Kidney tubule cell (primary cell): ENCODE measurements at regions not wholly inside any gene's neighbourhood (a gene's known extent, or its start where the extent isn't known, plus 50 kb on each side); places are given as distances from the start of the nearest gene placed in this dataset.
"Not testable (repeated sequence)": the region's sequence is repeated elsewhere in the genome, so short reads cannot be mapped to it uniquely, and the experiment has no call there.

Source experiments
- DNase-seq: peaks from one replicate; pipeline ENCODE4 v3.0.0-alpha.2; 2018; ENCODE audit warnings: low spot score

DNA sequence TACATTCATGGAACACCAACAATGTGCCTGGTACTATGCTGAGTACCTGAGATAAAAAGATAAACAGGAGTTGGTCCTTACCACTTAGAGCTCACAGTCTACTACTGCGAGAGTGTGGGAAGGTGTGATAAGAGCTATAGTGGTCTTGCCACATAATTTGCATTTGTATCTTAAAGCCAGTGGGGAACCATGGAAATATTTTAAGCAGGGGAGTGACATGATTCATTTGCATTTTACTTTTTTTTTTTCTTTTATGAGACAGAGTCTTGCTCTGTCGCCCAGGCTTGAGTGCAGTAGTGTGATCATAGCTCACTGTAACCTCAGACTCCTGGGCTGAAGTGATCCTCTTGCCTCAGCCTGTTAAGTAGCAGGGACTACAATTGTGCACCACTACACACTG, 53.6 kb downstream of the SRGAP2 start:
- DNase-seq: not testable (repeated sequence)

GRCh38 chr1:206261473-206261872, 58.1 kb downstream of the SRGAP2 start:
- DNase-seq: not testable (repeated sequence)

- DNase-seq: not testable (repeated sequence)
These were observed 59.1 kb downstream of the SRGAP2 start for GRCh38 chr1:206262424-206262823.

DNA sequence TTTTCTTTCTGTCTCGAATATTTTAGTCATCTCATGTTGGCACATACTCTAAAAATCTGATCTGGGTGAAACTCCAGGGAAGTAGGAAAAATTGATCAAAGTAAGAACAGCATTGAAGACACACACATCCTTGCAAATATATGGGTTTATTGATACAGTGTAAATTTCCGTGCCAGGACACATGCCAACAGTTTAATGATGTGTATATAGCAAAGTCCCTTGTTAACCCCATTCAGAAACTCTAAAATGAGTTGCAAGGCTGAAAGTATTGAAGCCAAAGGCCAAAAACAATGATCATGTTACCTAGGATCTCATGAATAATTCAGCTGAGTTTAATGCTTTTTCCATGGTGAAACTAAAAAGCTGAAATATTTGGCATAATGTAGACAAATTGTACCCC, 61.6 kb downstream of the SRGAP2 start:
- not testable (repeated sequence) for DNase-seq

DNA sequence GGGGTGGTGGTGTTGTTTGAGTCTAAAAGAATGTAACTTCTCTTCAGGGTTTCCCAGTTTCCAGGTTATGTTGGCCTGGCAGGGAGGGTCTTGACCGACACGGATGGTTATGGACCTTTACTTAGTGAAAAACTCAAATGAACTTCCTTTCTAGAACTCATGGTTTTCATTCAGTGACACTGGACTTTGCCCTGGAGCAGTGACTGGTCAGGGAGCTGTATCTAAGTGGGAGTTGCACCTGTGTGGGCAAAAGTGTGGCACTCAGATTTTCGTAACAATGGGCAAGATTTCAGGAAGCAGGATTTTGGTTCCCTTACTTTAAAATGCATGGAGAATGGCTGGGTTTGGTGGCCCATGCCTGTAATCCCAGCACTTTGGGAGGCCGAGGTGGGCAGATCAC, 67.8 kb downstream of the SRGAP2 start:
- DNase-seq: not testable (repeated sequence)

DNA sequence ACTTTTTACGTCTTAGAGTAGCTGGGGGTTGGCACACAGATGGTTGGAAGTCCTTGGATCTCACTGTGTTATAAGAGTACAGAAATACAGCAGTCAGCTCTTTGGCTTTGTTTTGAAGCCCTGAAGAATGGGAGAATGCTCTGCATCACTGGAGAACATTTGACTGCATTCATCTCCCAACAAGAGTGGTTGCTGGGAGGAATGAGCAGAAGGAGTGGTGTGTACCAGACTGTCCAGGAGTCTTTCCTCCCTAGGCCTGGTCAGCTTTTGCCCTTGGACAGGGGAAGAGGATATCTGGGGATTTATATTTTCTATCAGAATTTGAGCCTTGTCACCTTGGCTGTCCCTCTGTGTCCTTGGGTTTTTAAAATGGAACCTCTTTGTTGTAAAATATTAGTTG, 69.8 kb downstream of the SRGAP2 start:
- not testable (repeated sequence) for DNase-seq

DNA sequence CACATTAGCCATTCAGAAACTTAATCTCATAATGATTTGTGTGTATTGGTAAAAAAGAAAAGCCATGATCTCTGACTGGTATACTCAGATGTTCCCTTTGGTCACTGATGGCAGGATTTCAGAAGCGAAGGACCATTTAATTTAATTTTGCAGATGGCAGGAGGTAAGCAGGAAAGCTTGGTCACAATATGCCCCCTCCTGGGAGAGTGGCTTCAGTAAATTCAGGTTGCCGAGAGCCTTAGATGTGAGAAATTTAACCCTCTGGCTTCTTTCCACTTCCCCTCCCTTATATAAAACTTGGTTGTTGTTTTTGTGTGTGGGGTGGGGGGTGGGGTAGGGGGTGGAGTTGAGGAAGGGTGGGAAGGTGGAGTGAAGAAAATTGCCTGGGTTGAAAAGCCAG, 72.8 kb downstream of the SRGAP2 start:
- DNase-seq: not testable (repeated sequence)

DNA sequence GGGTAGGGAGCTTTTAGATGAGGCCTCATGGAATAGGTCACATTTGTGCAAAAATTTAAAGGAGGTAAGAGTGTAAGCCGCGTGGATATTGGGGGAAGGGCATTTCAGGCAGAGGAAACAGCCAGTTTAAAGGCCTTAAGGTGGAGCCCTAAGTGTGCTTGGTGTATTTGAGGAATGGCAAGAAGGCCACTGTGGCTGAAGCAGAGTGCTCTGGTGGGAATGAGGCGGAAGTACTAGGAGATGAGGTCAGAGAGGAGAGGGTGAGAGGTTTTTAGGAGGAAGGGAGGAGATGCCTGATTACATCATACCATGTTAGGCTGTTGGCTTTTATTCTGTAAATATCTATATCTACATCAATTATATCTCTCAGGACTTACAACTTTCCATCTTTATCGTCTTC, 75.3 kb downstream of the SRGAP2 start:
- DNase-seq: peak; percentile 0

DNA sequence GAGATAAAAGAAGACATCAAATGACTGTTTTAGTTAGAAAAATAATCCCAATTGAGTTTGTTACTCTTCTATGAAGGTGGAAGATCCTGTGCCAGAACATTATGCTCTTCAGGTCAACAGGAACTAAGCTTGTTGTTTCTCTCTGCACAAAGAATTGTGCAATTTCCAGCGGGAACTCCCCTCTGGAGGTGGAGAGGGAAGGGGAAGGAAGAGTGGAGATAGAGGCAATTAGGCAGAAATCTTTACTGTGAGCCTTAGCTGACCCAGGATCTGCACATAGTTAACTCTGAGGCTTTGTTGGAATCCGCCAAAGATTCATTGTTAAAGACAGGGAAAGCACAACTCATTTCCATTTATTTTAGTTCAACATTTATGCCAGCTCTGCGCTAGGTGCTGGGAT, 77.3 kb downstream of the SRGAP2 start:
- DNase-seq: not testable (repeated sequence)

GRCh38 chr1:206281912-206282654, 78.7 kb downstream of the SRGAP2 start:
- not testable (repeated sequence) for DNase-seq

DNA sequence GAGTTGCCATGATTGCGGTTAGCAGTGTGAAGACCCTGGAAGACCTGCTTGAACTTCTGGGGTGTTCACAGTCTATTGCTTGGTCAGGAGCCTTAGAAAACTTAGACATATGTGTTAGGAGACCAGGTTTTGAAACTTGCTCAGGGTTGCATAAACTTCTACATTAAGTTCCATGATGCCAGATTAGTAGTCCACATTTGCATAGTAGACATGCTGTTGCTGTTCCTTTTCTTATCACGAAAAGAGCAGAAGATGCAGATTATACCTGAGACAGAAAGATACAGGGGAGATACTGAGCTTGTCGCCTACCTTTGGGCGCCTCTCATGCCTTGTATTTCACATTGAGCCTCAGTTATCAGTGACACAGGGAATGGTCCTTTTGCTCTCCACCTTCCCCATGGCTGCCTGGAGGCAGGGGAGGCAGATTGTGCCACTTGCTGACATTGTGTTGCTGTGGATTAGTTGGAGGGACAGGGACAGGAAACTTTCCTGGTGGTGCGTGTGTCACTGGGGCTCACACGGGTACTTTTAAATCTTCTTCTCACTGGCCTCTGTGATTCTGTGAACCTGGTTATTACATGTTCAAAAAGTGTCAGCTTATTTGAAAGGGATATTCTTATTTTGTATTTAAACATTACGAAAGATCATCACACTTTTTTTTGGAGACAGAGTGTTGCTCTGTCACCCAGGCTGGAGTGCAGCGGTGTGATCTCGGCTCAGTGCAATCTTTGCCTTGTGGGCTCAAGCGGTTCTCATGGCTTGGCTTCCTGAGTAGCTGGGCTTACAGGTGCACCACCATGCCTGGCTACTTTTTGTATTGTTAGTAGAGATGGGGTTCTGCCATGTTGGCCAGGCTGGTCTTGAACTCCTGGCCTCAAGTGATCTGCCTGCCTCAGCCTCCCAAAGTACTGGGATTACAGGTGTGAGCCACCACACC, 82.0 kb downstream of the SRGAP2 start:
- not testable (repeated sequence) for DNase-seq

- DNase-seq: not testable (repeated sequence)
These were observed 84.4 kb downstream of the SRGAP2 start for GRCh38 chr1:206287759-206288158.

GRCh38 chr1:206288453-206288852, 85.1 kb downstream of the SRGAP2 start:
- DNase-seq: not testable (repeated sequence)

GRCh38 chr1:206297145-206298031, 94.0 kb downstream of the SRGAP2 start:
- not testable (repeated sequence) for DNase-seq

DNA sequence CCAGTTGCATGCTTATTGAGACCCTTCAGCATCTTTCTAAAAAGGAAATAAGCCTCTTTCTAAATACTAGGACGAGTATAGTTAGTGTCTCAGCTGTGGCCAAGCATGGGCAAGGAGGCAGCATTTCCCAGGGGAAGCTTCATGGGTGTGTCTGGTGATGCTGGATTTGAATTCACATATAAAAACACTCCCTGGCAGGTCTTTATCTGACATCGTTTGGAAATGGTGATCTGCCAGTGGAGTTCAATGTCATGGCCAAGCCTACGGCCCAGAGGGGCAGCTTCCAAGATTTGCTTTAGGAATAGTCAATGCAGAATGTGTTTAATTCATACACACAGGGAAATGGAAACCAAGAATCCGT, 94.7 kb downstream of the SRGAP2 start:
- DNase-seq: not testable (repeated sequence)

- DNase-seq: not testable (repeated sequence)
These were observed 95.9 kb downstream of the SRGAP2 start for GRCh38 chr1:206299181-206299791.

- not testable (repeated sequence) for DNase-seq
These were observed 96.6 kb downstream of the SRGAP2 start for GRCh38 chr1:206299942-206300341.

GRCh38 chr1:206302056-206302455, 98.7 kb downstream of the SRGAP2 start:
- not testable (repeated sequence) for DNase-seq

DNA sequence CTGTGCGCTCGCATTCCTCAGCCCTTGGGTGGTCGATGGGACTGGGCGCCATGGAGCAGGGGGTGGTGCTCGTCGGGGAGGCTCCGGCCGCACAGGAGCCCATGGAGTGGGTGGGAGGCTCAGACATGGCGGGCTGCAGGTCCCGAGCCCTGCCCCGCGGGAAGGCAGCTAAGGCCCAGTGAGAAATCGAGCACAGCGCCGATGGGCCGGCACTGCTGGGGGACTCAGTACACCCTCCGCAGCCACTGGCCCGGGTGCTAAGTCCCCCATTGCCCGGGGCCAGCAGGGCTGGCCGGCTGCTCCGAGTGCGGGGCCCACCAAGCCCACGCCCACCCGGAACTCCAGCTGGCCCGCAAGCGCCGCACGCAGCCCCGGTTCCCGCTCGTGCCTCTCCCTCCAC, 104.1 kb downstream of the SRGAP2 start:
- not testable (repeated sequence) for DNase-seq

- DNase-seq: not testable (repeated sequence)
These were observed 107.6 kb downstream of the SRGAP2 start for GRCh38 chr1:206310948-206311347.

DNA sequence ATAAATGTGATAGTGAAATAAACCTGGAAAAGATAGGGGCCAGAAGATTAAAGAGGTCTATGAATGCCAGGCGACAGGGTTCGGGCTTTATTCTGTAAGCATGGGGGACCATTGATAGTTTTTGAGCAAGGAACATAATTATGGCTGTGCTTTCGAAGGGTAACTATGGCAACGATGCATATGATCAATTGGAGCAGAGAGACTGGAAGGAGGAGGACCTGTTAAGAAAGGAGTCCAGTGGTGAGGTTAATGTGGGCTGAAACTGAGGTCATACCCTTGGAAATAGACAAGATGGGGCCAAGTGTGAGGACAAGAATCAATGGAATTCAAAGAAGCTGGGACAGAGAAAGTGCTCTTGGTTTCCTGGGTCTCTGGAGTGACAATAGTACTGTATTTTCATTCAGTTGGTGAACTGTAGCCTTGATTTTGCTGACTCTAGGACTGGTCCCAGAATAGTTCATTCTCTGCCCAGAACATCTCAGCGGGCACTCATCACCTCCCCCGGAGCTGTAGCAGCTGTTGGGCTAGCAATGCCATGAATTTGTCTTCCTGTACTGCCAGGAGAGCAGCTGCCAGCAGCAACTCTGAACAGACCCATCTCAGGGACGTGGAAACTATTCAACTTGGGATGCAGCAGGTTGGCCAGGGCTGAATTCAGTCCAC, 108.4 kb downstream of the SRGAP2 start:
- DNase-seq: not testable (repeated sequence)
